ENCODE measurements at regions not wholly inside any gene's neighbourhood (a gene's known extent, or its start where the extent isn't known, plus 50 kb on each side); places are given as distances from the start of the nearest gene placed in this dataset.

GRCh38 chr3:184643442-184643841, 68.4 kb downstream of the MAGEF1 start:
- TF ChIP-seq CTCF (IDR thresholded peaks at IDR 0.05; ENCODE audit: poor library complexity) (no peak), EZH2phosphoT487 (IDR thresholded peaks at IDR 0.05; ENCODE audit: low read depth, severe bottlenecking, unreplicated experiment) (no peak), EZH2 (IDR thresholded peaks at IDR 0.05; ENCODE audit: borderline replicate concordance) (no peak)

GRCh38 chr3:184642631-184643285, 69.1 kb downstream of the MAGEF1 start:
- Histone ChIP-seq H2AFZ (no peak overlapping the region), H3K4me3 (no peak overlapping the region), H3K4me2 (no peak overlapping the region), H3K79me2 (no peaks in the 10 kb centered on the region), H3K9me2 (replicated peaks; ENCODE audit: insufficient read depth) (no peaks in the 10 kb centered on the region), H3K9me3 (ENCODE audit: low read depth) (no peaks in the 10 kb centered on the region), H3K4me1 (ENCODE audit: insufficient read depth) (peaks cover 10% of the 10 kb centered on the region), H4K20me1 (ENCODE audit: insufficient read depth, poor library complexity, severe bottlenecking) (no peaks in the 10 kb centered on the region), H3K36me3 (replicated peaks; ENCODE audit: insufficient read depth, low read depth) (no peaks in the 10 kb centered on the region), H3K27ac (no peak overlapping the region), H3K27me3 (no peaks in the 10 kb centered on the region)
- TF ChIP-seq EZH2 (IDR thresholded peaks at IDR 0.05; ENCODE audit: borderline replicate concordance) (no peak), CTCF (IDR thresholded peaks at IDR 0.05; ENCODE audit: poor library complexity) (no peak), EZH2phosphoT487 (IDR thresholded peaks at IDR 0.05; ENCODE audit: low read depth, severe bottlenecking, unreplicated experiment) (no peak)
- DNase-seq (ENCODE audit: low spot score) = no peak
- WGBS (ENCODE audit: low lambda C conversion rate, missing lambda C conversion rate) = 67% methylated on average over 9 of the region's 9 CpGs

More at GRCh38 chr3:184643442-184643841, 68.4 kb downstream of the MAGEF1 start:
- no peaks in the 10 kb centered on the region for H3K36me3 ChIP-seq (replicated peaks; ENCODE audit: insufficient read depth, low read depth)
- H4K20me1 ChIP-seq (ENCODE audit: insufficient read depth, poor library complexity, severe bottlenecking) = no peaks in the 10 kb centered on the region
- peaks cover 10% of the 10 kb centered on the region for H3K4me1 ChIP-seq (ENCODE audit: insufficient read depth)
- no peaks in the 10 kb centered on the region for H3K79me2 ChIP-seq
- no peaks in the 10 kb centered on the region for H3K9me2 ChIP-seq (replicated peaks; ENCODE audit: insufficient read depth)
- H3K9me3 ChIP-seq (ENCODE audit: low read depth) = no peaks in the 10 kb centered on the region
- no peak overlapping the region for H3K4me2 ChIP-seq
- no peak overlapping the region for H3K27ac ChIP-seq
- H3K27me3 ChIP-seq = no peaks in the 10 kb centered on the region
- no peak overlapping the region for H2AFZ ChIP-seq
- 72% methylated on average over 6 of the region's 6 CpGs for whole genome bisulfite sequencing (ENCODE audit: low lambda C conversion rate, missing lambda C conversion rate)
- no peak overlapping the region for H3K4me3 ChIP-seq
- no peak for DNase-seq (ENCODE audit: low spot score)

GRCh38 chr3:184641430-184641829, 70.4 kb downstream of the MAGEF1 start:
- no peak for TF ChIP-seq CTCF (IDR thresholded peaks at IDR 0.05; ENCODE audit: poor library complexity)
- no peak for TF ChIP-seq EZH2phosphoT487 (IDR thresholded peaks at IDR 0.05; ENCODE audit: low read depth, severe bottlenecking, unreplicated experiment)
- TF ChIP-seq EZH2 (IDR thresholded peaks at IDR 0.05; ENCODE audit: borderline replicate concordance) = no peak
- Histone ChIP-seq H3K4me2 (no peak overlapping the region), H4K20me1 (ENCODE audit: insufficient read depth, poor library complexity, severe bottlenecking) (no peaks in the 10 kb centered on the region), H3K9me3 (ENCODE audit: low read depth) (no peaks in the 10 kb centered on the region), H3K9me2 (replicated peaks; ENCODE audit: insufficient read depth) (no peaks in the 10 kb centered on the region), H3K4me3 (no peak overlapping the region), H2AFZ (no peak overlapping the region), H3K36me3 (replicated peaks; ENCODE audit: insufficient read depth, low read depth) (no peaks in the 10 kb centered on the region), H3K27ac (no peak overlapping the region), H3K79me2 (no peaks in the 10 kb centered on the region), H3K27me3 (no peaks in the 10 kb centered on the region), H3K4me1 (ENCODE audit: insufficient read depth) (peaks cover 20% of the 10 kb centered on the region)
- DNase-seq (ENCODE audit: low spot score) = no peak
- 78% methylated on average over 7 of the region's 8 CpGs for WGBS (ENCODE audit: low lambda C conversion rate, missing lambda C conversion rate)
